DOHH2 (cell line): ENCODE measurements at regions not wholly inside any gene's neighbourhood (a gene's known extent, or its start where the extent isn't known, plus 50 kb on each side); places are given as distances from the start of the nearest gene placed in this dataset.

ENCODE experiments used
- EZH2phosphoT487 ChIP-seq: fragments of 200-600 bp; sonication (generic); IDR thresholded peaks from 2 replicates; pipeline ENCODE4 v1.6.1; 2017; ENCODE audit warnings: borderline replicate concordance, mild to moderate bottlenecking, antibody characterized with exemption, low read length, moderate library complexity, mixed read lengths
- TF ChIP-seq, protein P1 (sequence below): fragments of 200-600 bp; sonication (generic); IDR thresholded peaks from one replicate; pipeline ENCODE4 v1.5.1; 2014; ENCODE audit warnings: antibody characterized with exemption, mild to moderate bottlenecking, low read depth, low read length; ENCODE audit not compliant: poor library complexity, severe bottlenecking

DNA sequence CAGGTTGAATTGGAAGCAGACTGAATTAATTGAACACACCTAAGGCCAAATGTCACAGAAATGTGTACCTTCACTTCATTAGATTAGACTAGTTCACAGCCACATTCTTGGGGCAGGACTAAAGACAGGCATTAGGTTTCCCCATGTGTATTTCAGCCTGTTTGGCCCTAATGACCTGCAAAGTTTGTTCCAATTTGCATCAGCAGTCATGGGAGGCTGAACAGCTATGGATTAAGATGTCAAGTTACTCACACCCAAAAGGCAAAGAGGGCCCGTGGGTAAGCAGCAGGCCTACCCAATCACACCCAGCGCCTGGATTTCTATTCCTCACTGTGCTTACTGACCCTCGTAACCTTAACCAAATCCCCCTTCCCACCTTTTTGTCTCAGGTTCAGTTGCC, 99.6 kb upstream of the RIOK3 start:
- TF ChIP-seq, protein P1, sequence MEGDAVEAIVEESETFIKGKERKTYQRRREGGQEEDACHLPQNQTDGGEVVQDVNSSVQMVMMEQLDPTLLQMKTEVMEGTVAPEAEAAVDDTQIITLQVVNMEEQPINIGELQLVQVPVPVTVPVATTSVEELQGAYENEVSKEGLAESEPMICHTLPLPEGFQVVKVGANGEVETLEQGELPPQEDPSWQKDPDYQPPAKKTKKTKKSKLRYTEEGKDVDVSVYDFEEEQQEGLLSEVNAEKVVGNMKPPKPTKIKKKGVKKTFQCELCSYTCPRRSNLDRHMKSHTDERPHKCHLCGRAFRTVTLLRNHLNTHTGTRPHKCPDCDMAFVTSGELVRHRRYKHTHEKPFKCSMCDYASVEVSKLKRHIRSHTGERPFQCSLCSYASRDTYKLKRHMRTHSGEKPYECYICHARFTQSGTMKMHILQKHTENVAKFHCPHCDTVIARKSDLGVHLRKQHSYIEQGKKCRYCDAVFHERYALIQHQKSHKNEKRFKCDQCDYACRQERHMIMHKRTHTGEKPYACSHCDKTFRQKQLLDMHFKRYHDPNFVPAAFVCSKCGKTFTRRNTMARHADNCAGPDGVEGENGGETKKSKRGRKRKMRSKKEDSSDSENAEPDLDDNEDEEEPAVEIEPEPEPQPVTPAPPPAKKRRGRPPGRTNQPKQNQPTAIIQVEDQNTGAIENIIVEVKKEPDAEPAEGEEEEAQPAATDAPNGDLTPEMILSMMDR: no peak
- TF ChIP-seq EZH2phosphoT487: no peak
